ENCODE measurements at regions not wholly inside any gene's neighbourhood (a gene's known extent, or its start where the extent isn't known, plus 50 kb on each side); places are given as distances from the start of the nearest gene placed in this dataset.

DNA sequence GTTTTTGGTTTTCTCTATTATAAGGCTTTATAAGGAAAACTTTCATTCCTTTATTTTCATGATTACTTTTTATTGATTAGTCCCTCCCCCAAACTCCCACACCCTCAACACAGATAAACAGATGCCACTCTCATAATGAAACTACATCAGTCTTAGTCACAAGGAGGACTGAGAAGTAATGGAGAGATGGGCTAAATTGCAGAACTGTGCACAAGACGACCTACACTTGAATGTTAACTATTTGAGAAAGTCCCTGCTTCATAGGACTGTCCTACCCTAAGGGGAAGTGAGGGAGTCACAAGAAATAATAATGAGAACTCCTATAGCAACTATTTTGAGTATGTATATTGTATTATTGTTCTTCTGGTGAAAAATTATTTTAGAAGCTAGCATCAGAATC lies 360.8 kb downstream of the RBM43 start:
- no peak for TF ChIP-seq POLR2A (IDR thresholded peaks at IDR 0.05; ENCODE audit: low read depth)
- TF ChIP-seq CTCF (IDR thresholded peaks at IDR 0.05), result no peak
- TF ChIP-seq EP300 (IDR thresholded peaks at IDR 0.05), result no peak
- TF ChIP-seq POLR2AphosphoS5 (IDR thresholded peaks at IDR 0.05), result no peak

Data from esophagus muscularis mucosa (tissue), 4 donors.